GM23248 (cell line): ENCODE measurements at regions not wholly inside any gene's neighbourhood (a gene's known extent, or its start where the extent isn't known, plus 50 kb on each side); places are given as distances from the start of the nearest gene placed in this dataset.
"Not testable (repeated sequence)": the region's sequence is repeated elsewhere in the genome, so short reads cannot be mapped to it uniquely, and the experiment has no call there.

Experiments used
- DNase-seq: peaks from one replicate; pipeline ENCODE4 v3.0.0-alpha.2; 2015
- H2AFZ ChIP-seq: fragments of 200-600 bp; sonication (generic); 2 replicates; pipeline ENCODE4 v1.6.1; 2016; ENCODE audit warnings: antibody characterized with exemption
- H3F3A ChIP-seq: fragments of 200-600 bp; sonication (generic); 2 replicates; pipeline ENCODE4 v1.6.1; 2016; ENCODE audit warnings: mild to moderate bottlenecking, antibody characterized with exemption, mixed run types; ENCODE audit not compliant: insufficient read depth
- H3K27ac ChIP-seq: fragments of 200-600 bp; sonication (generic); 2 replicates; pipeline ENCODE4 v1.5.1; 2016; ENCODE audit warnings: mild to moderate bottlenecking
- H3K27me3 ChIP-seq: fragments of 200-600 bp; sonication (generic); replicated peaks from 2 replicates; pipeline ENCODE4 v1.6.1; 2016; ENCODE audit warnings: mild to moderate bottlenecking; ENCODE audit not compliant: insufficient read depth
- H3K36me3 ChIP-seq: fragments of 200-600 bp; sonication (generic); 2 replicates; pipeline ENCODE4 v1.6.1; 2016; ENCODE audit warnings: low read depth, mild to moderate bottlenecking
- H3K4me1 ChIP-seq: fragments of 200-600 bp; sonication (generic); 2 replicates; pipeline ENCODE4 v1.6.1; 2016; ENCODE audit warnings: mild to moderate bottlenecking; ENCODE audit not compliant: insufficient read depth
- H3K4me2 ChIP-seq: fragments of 200-600 bp; sonication (generic); one replicate; pipeline ENCODE4 v1.6.1; 2016; ENCODE audit warnings: mild to moderate bottlenecking; ENCODE audit not compliant: unreplicated experiment
- H3K4me3 ChIP-seq: fragments of 200-600 bp; sonication (generic); 2 replicates; pipeline ENCODE4 v1.5.1; 2016; ENCODE audit warnings: mild to moderate bottlenecking
- H3K79me2 ChIP-seq: fragments of 200-600 bp; sonication (generic); 2 replicates; pipeline ENCODE4 v1.6.1; 2016; ENCODE audit warnings: mild to moderate bottlenecking; ENCODE audit not compliant: insufficient read depth
- H3K9ac ChIP-seq: fragments of 200-600 bp; sonication (generic); 2 replicates; pipeline ENCODE4 v1.6.1; 2016; ENCODE audit warnings: mild to moderate bottlenecking
- H3K9me2 ChIP-seq: fragments of 200-600 bp; sonication (generic); 2 replicates; pipeline ENCODE4 v1.6.1; 2016; ENCODE audit warnings: mixed run types, mild to moderate bottlenecking, moderate library complexity; ENCODE audit not compliant: insufficient read depth
- H3K9me3 ChIP-seq: fragments of 200-600 bp; sonication (generic); one replicate; pipeline ENCODE4 v1.6.1; 2017; ENCODE audit warnings: low read depth
- H4K20me1 ChIP-seq: fragments of 200-600 bp; sonication (generic); 2 replicates; pipeline ENCODE4 v1.6.0; 2016; ENCODE audit not compliant: insufficient read depth
- EZH2 ChIP-seq: fragments of 200-600 bp; sonication (generic); IDR thresholded peaks from 2 replicates; pipeline ENCODE4 v1.6.1; 2018; ENCODE audit warnings: antibody characterized with exemption, mild to moderate bottlenecking; ENCODE audit not compliant: insufficient read depth, poor library complexity, severe bottlenecking
- EZH2phosphoT487 ChIP-seq: fragments of 200-600 bp; sonication (generic); IDR thresholded peaks from 2 replicates; pipeline ENCODE4 v1.6.1; 2018; ENCODE audit warnings: antibody characterized with exemption, moderate library complexity, mild to moderate bottlenecking, low read depth; ENCODE audit not compliant: insufficient read depth
- WGBS, 2 experiments: methylation state at CpG; one replicate each; pipeline ENCODE4 v1.1.6; 2015 to 2017; ENCODE audit warnings: low lambda C conversion rate in 2 of 2, low coverage in 1 of 2; ENCODE audit errors: missing lambda C conversion rate in 2 of 2; 5-methylcytosine and 5-hydroxymethylcytosine counted together
- in situ Hi-C: fragments of 300-500 bp; cut with MboI; formaldehyde crosslinking; loops from 2 replicates; pipeline ENCODE4 v1.15.0; 2020

DNA sequence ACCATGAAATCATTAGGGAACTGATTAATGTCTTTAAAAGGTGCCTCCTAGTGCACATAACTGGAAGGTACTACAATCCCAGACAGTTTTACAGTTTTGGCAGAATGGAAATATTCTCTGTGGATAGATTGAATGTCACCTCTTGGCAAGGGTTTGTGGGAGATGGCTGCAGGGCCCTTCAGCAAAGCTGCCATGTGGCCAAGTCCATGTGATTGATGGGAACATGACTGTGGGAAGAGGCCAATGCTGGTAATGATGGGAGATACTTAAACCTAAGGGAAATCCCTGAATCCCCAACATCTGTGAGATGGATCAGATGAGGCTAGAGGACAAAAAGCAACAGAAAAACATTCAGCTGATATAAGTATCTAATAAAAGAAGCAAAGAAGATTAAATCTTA lies 493.7 kb downstream of the MAGEE1 start:
- no peaks in the 10 kb centered on the region for H3K36me3 ChIP-seq
- H3K9me2 ChIP-seq: no peaks in the 10 kb centered on the region
- H4K20me1 ChIP-seq: no peaks in the 10 kb centered on the region
- H3K4me1 ChIP-seq: no peaks in the 10 kb centered on the region
- no peaks in the 10 kb centered on the region for H3K79me2 ChIP-seq
- H3K9ac ChIP-seq: no peak overlapping the region
- H3K27ac ChIP-seq: no peak overlapping the region
- no peak overlapping the region for H2AFZ ChIP-seq
- H3K9me3 ChIP-seq: no peaks in the 10 kb centered on the region
- H3K4me3 ChIP-seq: no peak overlapping the region
- TF ChIP-seq EZH2phosphoT487: no peak
- TF ChIP-seq EZH2: no peak
- no peak overlapping the region for H3K4me2 ChIP-seq
- H3K27me3 ChIP-seq: no peaks in the 10 kb centered on the region
- in situ Hi-C loops: no loop called here
- no peaks in the 10 kb centered on the region for H3F3A ChIP-seq
- no peak for DNase-seq

DNA sequence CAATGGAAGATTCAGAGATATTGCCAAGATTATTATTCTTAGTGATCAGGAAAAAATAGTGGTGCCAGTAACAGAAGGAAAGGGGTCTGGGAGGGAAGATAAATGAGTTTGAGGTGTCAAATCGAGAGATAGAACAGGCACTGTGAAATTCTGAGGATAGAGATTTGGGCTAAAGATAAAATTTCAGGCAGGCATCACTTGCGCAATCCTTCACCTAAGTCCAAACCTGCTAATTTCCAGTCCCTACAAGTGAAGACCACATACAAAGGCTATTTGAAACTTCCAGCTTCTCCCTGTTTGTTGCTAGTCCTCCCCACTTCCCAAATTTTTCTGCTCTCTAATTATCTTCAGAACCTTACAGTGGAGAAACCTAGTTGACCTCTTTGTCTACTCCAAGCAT lies 494.6 kb downstream of the MAGEE1 start:
- in situ Hi-C loops: no loop called here
- WGBS, 2 experiments: 38 to 40% methylated on average over 2 of the region's 2 CpGs
- TF ChIP-seq EZH2: no peak
- TF ChIP-seq EZH2phosphoT487: no peak

DNA sequence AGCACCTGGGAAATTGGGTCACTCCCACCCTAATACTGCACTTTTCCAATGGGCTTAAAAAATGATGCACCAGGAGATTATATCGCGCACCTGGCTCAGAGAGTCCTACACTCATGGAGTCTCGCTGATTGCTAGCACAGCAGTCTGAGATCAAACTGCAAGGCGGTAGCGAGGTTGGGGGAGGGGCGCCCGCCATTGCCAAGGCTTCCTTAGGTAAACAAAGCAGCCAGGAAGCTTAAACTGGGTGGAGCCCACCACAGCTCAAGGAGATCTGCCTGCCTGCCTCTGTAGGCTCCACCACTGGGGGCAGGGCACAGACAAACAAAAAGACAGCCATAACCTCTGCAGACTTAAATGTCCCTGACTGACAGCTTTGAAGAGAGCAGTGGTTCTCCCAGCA lies 497.1 kb downstream of the MAGEE1 start:
- H3F3A ChIP-seq, H3K27me3 ChIP-seq, H3K9ac ChIP-seq, in situ Hi-C loops, H3K4me3 ChIP-seq, H3K79me2 ChIP-seq, H3K9me2 ChIP-seq, DNase-seq, H3K36me3 ChIP-seq, H3K9me3 ChIP-seq, H3K4me2 ChIP-seq, H4K20me1 ChIP-seq, H3K27ac ChIP-seq, H3K4me1 ChIP-seq, H2AFZ ChIP-seq: not testable (repeated sequence)
- 55 to 78% methylated on average over 6 to 7 of the region's 7 CpGs for WGBS, 2 experiments

More for the DNA sequence above, 494.6 kb downstream of the MAGEE1 start:
- no peaks in the 10 kb centered on the region for H3K9me3 ChIP-seq
- H4K20me1 ChIP-seq: no peaks in the 10 kb centered on the region
- no peak overlapping the region for H3K4me3 ChIP-seq
- no peak overlapping the region for H3K4me2 ChIP-seq
- H3K9ac ChIP-seq: no peak overlapping the region
- no peak overlapping the region for H2AFZ ChIP-seq
- H3K27ac ChIP-seq: no peak overlapping the region
- H3K36me3 ChIP-seq: no peaks in the 10 kb centered on the region
- no peaks in the 10 kb centered on the region for H3K4me1 ChIP-seq
- DNase-seq: no peak
- no peaks in the 10 kb centered on the region for H3F3A ChIP-seq
- H3K9me2 ChIP-seq: no peaks in the 10 kb centered on the region
- no peaks in the 10 kb centered on the region for H3K79me2 ChIP-seq
- no peaks in the 10 kb centered on the region for H3K27me3 ChIP-seq

DNA sequence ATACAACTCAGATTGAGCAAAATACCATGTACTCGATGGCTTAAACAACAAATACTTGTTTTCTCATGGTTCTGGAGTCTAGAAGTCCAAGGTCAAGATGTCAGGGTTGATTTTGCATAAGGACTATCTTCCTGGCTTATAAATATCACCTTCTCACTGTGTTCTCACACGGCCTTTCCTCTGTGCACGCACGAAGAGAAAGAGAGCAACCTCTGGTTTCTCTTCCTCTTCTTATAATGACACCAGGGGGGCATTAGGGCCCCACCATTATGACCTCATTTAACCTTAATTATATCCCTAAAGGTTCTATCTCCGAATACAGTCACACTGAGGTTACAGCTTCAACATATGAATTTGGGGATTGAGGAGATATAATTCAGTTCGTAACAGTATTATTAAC lies 504.0 kb downstream of the MAGEE1 start:
- no peak overlapping the region for H3K9ac ChIP-seq
- no peaks in the 10 kb centered on the region for H4K20me1 ChIP-seq
- DNase-seq: no peak
- no peaks in the 10 kb centered on the region for H3K36me3 ChIP-seq
- H3K4me3 ChIP-seq: no peak overlapping the region
- no peak overlapping the region for H2AFZ ChIP-seq
- no peaks in the 10 kb centered on the region for H3K79me2 ChIP-seq
- no peak overlapping the region for H3K27ac ChIP-seq
- H3K9me3 ChIP-seq: no peaks in the 10 kb centered on the region
- H3K4me2 ChIP-seq: no peak overlapping the region
- H3K27me3 ChIP-seq: no peaks in the 10 kb centered on the region
- WGBS, 2 experiments: 24 to 38% methylated on average over 6 of the region's 6 CpGs
- TF ChIP-seq EZH2phosphoT487 (no peak), EZH2 (no peak)
- in situ Hi-C loops: no loop called here
- H3F3A ChIP-seq: no peaks in the 10 kb centered on the region
- H3K9me2 ChIP-seq: no peaks in the 10 kb centered on the region
- no peaks in the 10 kb centered on the region for H3K4me1 ChIP-seq

DNA sequence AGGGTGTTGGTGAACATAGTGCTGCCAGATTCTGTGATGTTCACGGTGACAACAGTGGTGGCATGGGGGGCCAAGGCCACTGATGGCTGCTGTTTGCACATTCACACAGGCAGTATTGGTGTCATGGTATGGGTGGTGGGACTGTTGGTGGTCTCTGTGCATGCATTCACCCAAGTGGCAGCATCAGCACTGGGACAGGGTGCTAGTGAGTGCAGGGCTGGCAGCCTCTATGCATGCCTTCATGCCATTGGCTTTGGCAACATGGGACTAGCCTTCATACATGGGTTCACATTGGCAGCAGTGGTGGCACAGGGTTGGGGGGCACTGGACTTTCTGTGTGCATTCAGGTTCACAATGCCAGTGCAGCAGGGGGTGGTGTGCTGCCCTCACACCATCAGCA lies 489.7 kb upstream of the FGF16 start:
- Histone ChIP-seq H3F3A (no peaks in the 10 kb centered on the region), H3K27me3 (no peaks in the 10 kb centered on the region), H4K20me1 (no peaks in the 10 kb centered on the region), H3K79me2 (no peaks in the 10 kb centered on the region), H3K9me3 (no peaks in the 10 kb centered on the region), H3K9me2 (no peaks in the 10 kb centered on the region), H3K4me2 (no peak overlapping the region), H3K36me3 (no peaks in the 10 kb centered on the region), H3K9ac (no peak overlapping the region), H2AFZ (no peak overlapping the region), H3K4me1 (no peaks in the 10 kb centered on the region), H3K27ac (no peak overlapping the region), H3K4me3 (no peak overlapping the region)
- DNase-seq: no peak
- in situ Hi-C loops: no loop called here
- WGBS, 2 experiments: 50 to 56% methylated on average over 1 of the region's 1 CpG
- TF ChIP-seq EZH2phosphoT487 (no peak), EZH2 (no peak)
